GM12892 (cell line): ENCODE measurements at regions not wholly inside any gene's neighbourhood (a gene's known extent, or its start where the extent isn't known, plus 50 kb on each side); places are given as distances from the start of the nearest gene placed in this dataset.
"Not testable (repeated sequence)": the region's sequence is repeated elsewhere in the genome, so short reads cannot be mapped to it uniquely, and the experiment has no call there.

Experiments used
- DNase-seq: peaks from one replicate; pipeline ENCODE4 v3.0.0; 2011; ENCODE audit not compliant: insufficient read length
- FAIRE-seq: peaks from 2 replicates; lab custom pipeline; 2011; peaks lifted over from hg19 to GRCh38; lab: Jason Lieb, UNC
- POLR2A ChIP-seq: IDR thresholded peaks from 2 replicates; pipeline ENCODE4 v1.6.1; 2011; ENCODE audit warnings: low read depth, low read length, control low read depth
- POLR2AphosphoS5 ChIP-seq: IDR thresholded peaks from 2 replicates; pipeline ENCODE4 v1.6.1; 2011; ENCODE audit warnings: low read depth, low read length, control low read depth
- TAF1 ChIP-seq: IDR thresholded peaks from 2 replicates; pipeline ENCODE4 v1.6.1; 2011; ENCODE audit warnings: low read depth, mild to moderate bottlenecking, control low read depth, low read length, borderline replicate concordance

DNA sequence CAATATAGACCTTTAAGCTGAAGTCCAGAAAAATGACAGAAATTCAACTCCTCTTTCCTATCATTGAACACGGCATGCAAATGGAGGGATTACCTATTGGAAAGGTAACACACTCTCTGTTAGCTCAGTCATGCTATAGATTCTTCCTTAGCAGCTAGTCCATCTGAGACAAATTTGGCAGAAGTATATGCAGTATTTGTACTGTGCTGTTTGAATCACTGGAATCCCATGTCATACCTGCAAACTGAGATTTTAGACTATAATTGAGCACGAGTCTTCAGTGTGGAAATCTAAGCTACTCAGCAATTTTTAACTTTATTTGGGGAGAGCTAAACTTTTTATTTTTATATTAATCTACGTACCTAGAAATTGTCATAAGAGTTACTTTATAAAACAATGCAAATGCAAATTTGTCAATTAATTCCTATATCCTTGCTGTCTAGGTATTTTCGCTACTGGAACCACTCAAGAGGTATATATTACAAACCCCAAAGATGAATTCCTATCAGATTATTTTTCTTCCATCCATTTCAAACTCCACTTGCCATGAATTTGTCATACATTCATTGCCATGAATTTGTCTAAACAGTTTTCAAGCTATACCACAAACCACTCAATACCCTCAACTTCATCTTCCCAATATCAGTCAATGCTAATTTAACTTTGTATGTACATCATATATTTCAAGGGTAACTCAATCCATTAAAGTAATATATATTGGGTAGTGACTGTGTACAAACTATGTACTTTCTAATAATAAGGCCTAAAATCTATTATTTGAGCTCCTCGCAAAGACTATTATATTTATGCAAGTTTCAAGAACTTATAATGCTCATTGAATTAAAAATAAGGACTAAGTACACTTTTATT lies 224.8 kb downstream of the MEF2C start:
- no peak for TF ChIP-seq TAF1
- no peak for TF ChIP-seq POLR2AphosphoS5
- no peak for TF ChIP-seq POLR2A
- FAIRE-seq (no peak), DNase-seq (no peak)

DNA sequence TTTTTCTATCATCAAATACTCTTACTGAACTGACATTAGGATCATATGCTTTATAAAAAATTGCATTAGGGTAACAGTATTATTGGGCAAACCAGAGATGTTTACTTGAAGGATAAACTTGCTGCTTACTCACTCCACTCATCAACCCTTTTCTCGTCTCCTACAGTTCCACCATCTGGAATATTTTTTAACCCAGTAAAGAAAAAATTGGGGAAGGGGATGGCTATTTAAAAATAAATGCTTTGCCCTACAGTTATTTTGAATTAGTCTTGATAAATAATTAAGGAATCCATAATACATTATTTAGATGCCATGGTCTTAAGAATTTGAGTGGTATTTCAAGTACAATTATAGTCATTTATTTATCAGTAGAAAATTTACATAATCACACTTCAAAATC lies 225.8 kb downstream of the MEF2C start:
- FAIRE-seq (no peak), DNase-seq (no peak)
- TF ChIP-seq POLR2A (no peak), POLR2AphosphoS5 (no peak), TAF1 (no peak)

DNA sequence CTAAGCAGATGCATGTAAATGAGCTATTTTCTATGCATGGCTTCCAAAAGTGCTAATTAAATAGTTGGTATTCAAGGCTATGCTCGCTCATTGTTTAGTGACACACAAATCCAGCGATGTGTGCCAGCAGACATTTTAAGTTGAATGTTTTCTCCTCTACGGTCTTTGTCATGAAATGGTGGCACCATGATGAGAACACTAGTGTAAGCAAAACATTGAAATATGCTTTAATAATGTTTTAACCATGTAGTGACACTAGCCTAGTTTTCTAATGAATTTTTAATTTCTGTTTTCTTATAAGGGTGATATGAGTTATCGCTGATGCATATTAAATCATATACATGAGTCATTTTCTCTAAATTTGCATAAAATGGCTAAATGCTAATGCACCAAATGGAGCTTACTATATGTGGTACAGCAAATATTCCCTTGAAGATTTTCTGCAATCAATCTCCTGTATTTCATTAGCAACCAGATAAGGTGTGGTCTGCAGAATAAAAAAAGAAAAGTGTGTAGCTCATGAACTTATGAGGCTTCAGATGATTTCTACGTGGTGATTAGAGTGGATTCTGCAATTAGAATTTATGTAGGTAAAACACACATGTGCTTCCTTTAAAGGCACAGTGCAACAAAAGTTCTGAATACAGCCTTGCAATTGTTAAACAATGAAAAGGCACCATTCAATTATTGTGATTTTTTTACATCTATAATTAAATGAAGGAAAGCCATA lies 226.6 kb downstream of the MEF2C start:
- DNase-seq (no peak), FAIRE-seq (no peak)
- TF ChIP-seq POLR2AphosphoS5: no peak
- no peak for TF ChIP-seq POLR2A
- TF ChIP-seq TAF1: no peak

DNA sequence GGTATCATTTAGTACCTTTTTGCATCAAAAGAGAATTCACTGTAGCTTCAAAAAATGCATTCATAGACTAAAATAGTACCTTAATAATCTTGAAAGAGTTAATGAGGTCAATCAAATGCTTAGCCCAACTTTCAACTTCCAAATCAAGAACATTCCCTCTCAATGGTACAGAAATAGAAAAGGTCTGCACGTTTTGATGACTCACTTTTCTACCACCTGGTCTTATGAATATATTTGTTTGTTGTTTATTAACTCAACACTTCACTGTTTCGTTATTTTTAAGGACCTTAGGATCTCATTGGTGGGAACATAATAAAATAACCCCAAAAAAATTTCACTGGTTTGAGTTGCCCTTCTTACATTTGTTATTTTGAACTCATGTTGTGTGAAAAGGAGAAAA lies 229.5 kb downstream of the MEF2C start:
- FAIRE-seq (no peak), DNase-seq (no peak)
- TF ChIP-seq POLR2A: no peak
- no peak for TF ChIP-seq TAF1
- no peak for TF ChIP-seq POLR2AphosphoS5

DNA sequence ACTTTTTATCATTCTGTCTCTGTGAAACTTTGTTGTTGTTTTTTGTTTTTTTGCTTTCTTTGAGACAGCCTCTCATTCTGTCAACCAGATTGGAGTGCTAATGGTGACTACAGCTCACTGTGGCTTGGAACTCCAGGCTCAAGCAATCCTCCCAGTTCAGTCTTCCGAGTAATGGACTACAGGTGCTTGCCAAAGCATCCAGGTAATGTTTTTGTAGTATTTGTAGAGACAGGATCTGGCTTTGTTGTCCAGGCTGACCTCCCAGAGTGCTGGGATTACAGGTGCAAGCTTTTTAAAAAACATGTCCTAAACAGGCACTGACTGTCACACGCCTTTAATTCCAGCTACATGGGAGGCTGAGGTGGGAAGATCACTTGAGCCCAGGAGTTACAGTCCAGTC lies 235.1 kb downstream of the MEF2C start:
- TF ChIP-seq POLR2A: no peak
- TF ChIP-seq POLR2AphosphoS5: no peak
- TF ChIP-seq TAF1: no peak
- FAIRE-seq: no peak
- DNase-seq: no peak

DNA sequence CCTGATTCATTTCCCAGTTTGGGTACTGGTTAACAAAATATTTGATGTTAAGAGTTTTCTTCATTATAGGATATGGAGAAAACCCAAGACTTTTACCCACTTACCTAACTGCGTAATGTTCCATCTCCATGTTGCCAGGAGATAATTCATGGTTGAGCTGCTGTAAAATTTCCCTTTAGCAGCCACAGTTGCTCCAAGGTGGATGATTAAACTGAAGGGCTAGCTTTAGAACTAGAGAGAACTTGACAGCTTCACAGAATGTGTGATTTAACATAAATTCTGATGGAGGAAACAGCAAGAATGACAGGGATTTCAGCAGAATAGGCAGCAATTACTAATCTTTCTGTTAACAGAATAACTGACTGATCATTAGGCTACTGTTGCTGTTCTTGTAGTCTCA lies 236.1 kb downstream of the MEF2C start:
- TF ChIP-seq POLR2AphosphoS5: no peak
- TF ChIP-seq POLR2A: no peak
- no peak for TF ChIP-seq TAF1
- FAIRE-seq: no peak
- no peak for DNase-seq

DNA sequence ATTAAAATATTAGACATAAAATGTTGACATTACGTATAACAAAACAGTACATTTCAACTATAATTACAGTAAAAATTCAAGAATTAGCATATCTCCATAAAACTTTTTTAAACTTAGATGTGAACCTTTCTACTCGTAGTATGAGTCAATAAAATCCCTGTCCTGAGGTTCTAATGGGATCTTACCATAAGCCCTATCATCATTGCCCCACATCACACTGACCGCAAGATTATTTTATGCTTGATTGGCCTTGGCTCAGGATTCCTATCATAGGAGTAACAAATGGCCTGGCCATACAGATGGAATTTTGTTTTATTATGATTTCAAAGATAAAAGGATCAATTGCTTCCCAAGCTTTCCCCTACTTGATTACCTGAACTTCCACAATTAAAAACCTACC lies 238.3 kb downstream of the MEF2C start:
- no peak for FAIRE-seq
- no peak for DNase-seq
- TF ChIP-seq POLR2A (no peak), POLR2AphosphoS5 (no peak), TAF1 (no peak)

DNA sequence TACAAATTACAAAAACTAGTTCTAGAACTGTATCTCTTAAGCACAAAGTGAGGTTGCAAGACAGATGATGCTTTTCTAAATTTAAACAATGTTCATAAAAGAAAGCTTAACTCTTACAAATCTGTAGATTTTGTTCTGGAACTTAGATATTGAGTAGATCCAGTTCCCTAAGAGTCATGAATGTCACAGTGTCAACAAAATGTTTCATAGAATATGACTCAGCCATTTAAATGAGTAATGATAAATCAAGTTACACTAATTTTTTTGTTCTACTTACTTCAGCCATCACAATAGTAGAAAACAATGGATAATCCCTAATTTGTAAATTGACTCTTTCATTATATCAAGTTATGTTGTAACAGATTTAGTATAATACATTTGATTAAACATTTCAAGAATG lies 239.7 kb downstream of the MEF2C start:
- DNase-seq (no peak), FAIRE-seq (no peak)
- TF ChIP-seq POLR2AphosphoS5: no peak
- TF ChIP-seq POLR2A: no peak
- TF ChIP-seq TAF1: no peak

DNA sequence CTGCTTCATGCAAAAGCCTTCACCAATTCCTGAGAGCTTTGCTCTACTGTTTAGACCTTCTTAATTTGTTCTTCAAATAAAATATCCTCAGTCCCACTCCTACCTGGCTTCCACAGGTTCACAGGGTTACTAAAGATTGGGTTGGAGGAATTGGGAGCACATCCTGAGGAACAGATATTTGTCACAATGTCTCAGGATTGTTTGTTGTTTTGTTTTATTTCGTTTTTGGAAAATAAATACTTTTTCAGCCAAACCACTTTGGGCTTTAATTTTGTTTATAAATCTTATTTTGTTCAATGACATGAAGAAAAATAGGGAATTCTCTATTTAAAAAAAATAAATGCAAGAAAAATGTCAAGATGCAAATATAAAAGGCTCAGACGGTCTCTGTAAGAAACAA lies 249.0 kb downstream of the MEF2C start:
- FAIRE-seq: no peak
- TF ChIP-seq TAF1 (no peak), POLR2AphosphoS5 (no peak), POLR2A (no peak)
- DNase-seq: no peak

DNA sequence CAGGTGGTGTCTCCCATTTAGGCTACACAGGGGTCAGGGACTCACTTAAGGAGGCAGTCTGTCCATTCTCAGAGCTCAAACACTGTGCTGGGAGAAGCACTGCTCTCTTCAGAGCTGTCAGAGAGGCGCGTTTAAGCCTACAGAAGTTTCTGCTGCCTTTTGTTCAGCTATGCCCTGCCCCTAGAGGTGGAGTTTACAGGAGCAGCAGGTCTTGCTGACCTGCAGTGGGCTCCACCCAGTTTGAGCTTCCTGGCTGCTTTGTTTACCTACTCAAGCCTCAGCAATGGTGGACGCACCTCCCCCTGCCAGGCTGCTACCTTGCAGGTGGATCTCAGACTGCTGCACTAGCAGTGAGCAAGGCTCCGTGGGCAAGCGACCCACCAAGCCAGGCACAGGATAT lies 260.1 kb downstream of the MEF2C start:
- not testable (repeated sequence) for DNase-seq, FAIRE-seq

DNA sequence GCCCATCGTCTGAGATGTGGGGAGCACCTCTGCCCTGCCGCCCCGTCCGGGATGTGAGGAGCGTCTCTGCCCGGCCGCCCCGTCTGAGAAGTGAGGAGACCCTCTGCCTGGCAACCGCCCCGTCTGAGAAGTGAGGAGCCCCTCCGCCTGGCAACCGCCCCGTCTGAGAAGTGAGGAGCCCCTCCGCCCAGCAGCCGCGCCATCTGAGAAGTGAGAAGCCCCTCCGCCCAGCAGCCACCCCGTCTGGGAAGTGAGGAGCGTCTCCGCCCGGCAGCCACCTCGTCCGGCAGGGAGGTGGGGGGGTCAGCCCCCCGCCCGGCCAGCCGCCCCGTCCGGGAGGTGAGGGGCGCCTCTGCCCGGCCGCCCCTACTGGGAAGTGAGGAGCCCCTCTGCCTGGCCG lies 267.2 kb downstream of the MEF2C start:
- not testable (repeated sequence) for DNase-seq, FAIRE-seq

DNA sequence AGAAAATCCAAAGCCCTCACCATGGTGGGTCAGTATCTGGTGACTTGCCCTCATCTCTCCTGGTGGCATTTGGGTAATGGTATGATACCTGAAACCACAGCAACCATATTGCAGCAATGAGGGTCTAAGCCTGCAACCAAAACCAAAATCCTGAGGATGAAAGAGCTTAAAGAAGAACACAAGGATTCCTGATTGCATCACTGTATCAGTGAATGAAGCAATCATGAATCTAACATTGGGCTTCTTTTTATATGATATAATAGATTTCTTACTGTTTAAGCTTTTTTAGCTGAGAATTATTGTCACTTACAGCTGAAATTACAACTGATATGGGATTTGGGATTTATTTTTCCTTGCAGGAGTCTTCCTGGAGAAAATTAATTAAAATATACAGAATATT lies 269.9 kb downstream of the MEF2C start:
- FAIRE-seq: no peak
- TF ChIP-seq POLR2AphosphoS5 (no peak), POLR2A (no peak), TAF1 (no peak)
- no peak for DNase-seq
